OCI-LY3 (cell line): ENCODE measurements at regions not wholly inside any gene's neighbourhood (a gene's known extent, or its start where the extent isn't known, plus 50 kb on each side); places are given as distances from the start of the nearest gene placed in this dataset.

Experiments used
- H2AFZ ChIP-seq: fragments of 200-600, 300-600 bp; shearing (Covaris generic); 2 replicates; pipeline ENCODE4 v1.6.0; 2014; ENCODE audit warnings: antibody characterized with exemption, low read depth, low read length
- H3K27ac ChIP-seq: fragments of 200-600, 300-600 bp; sonication (generic); 2 replicates; pipeline ENCODE4 v1.5.1; 2014; ENCODE audit warnings: mild to moderate bottlenecking, low read length, moderate library complexity, mixed read lengths
- H3K27me3 ChIP-seq: fragments of 200-600, 300-600 bp; sonication (generic); 2 replicates; pipeline ENCODE4 v1.6.1; 2014; ENCODE audit warnings: low read depth, low read length, mixed read lengths
- H3K36me3 ChIP-seq: fragments of 200-600, 300-600 bp; sonication (generic); replicated peaks from 2 replicates; pipeline ENCODE3; 2014; ENCODE audit warnings: low read depth, low read length, mixed read lengths
- H3K4me1 ChIP-seq: fragments of 300-600, 200-600 bp; sonication (generic); 2 replicates; pipeline ENCODE4 v1.6.1; 2014; ENCODE audit warnings: low read length, mixed read lengths
- H3K4me2 ChIP-seq: fragments of 200-600, 300-600 bp; sonication (generic); 2 replicates; pipeline ENCODE4 v1.6.1; 2014; ENCODE audit warnings: low read length, mixed read lengths
- H3K4me3 ChIP-seq: fragments of 300-600, 200-600 bp; sonication (generic); 2 replicates; pipeline ENCODE4 v1.5.1; 2014; ENCODE audit warnings: antibody characterized with exemption, mild to moderate bottlenecking, low read length, moderate library complexity
- H3K79me2 ChIP-seq: fragments of 300-600, 200-600 bp; shearing (Covaris generic); 2 replicates; pipeline ENCODE4 v1.6.1; 2014; ENCODE audit warnings: mild to moderate bottlenecking, low read length, mixed read lengths
- H3K9ac ChIP-seq: fragments of 300-600, 200-600 bp; shearing (Covaris generic); 2 replicates; pipeline ENCODE4 v1.6.0; 2014; ENCODE audit warnings: mild to moderate bottlenecking, low read length, moderate library complexity
- H3K9me3 ChIP-seq: fragments of 200-600, 300-600 bp; shearing (Covaris generic); 2 replicates; pipeline ENCODE4 v1.6.1; 2014; ENCODE audit warnings: low read length, mixed read lengths; ENCODE audit not compliant: insufficient read depth
- H4K20me1 ChIP-seq: fragments of 200-600, 300-600 bp; sonication (generic); 2 replicates; pipeline ENCODE4 v1.6.1; 2016; ENCODE audit warnings: low read length, mixed read lengths; ENCODE audit not compliant: insufficient read depth
- EZH2phosphoT487 ChIP-seq: fragments of 200-600 bp; shearing (Covaris generic); IDR thresholded peaks from 2 replicates; pipeline ENCODE4 v1.6.1; 2018; ENCODE audit warnings: antibody characterized with exemption, mixed run types, low read depth
- TF ChIP-seq, protein P1 (sequence below): fragments of 200-600, 300-600 bp; sonication (generic); IDR thresholded peaks from 2 replicates; pipeline ENCODE4 v1.5.1; 2014; ENCODE audit warnings: antibody characterized with exemption, low read length, low read depth

GRCh38 chr11:86869966-86870570, 69.7 kb downstream of the PRSS23 start:
- peak overlapping the region; percentile 35 for H3K4me2 ChIP-seq
- no peaks in the 10 kb centered on the region for H3K36me3 ChIP-seq
- H4K20me1 ChIP-seq = no peaks in the 10 kb centered on the region
- no peaks in the 10 kb centered on the region for H3K79me2 ChIP-seq
- H2AFZ ChIP-seq = 0 out of 2 replicates have a peak overlapping the region, but pooled peaks have one; percentile 17
- peak overlapping the region; percentile 11; the same call in 1 of the 2 replicates for H3K4me3 ChIP-seq
- no peak overlapping the region for H3K27ac ChIP-seq
- no peaks in the 10 kb centered on the region for H3K9me3 ChIP-seq
- peaks cover 5% of the 10 kb centered on the region; the same call in 1 of the 2 replicates for H3K27me3 ChIP-seq
- H3K9ac ChIP-seq = no peak overlapping the region
- TF ChIP-seq, protein P1, sequence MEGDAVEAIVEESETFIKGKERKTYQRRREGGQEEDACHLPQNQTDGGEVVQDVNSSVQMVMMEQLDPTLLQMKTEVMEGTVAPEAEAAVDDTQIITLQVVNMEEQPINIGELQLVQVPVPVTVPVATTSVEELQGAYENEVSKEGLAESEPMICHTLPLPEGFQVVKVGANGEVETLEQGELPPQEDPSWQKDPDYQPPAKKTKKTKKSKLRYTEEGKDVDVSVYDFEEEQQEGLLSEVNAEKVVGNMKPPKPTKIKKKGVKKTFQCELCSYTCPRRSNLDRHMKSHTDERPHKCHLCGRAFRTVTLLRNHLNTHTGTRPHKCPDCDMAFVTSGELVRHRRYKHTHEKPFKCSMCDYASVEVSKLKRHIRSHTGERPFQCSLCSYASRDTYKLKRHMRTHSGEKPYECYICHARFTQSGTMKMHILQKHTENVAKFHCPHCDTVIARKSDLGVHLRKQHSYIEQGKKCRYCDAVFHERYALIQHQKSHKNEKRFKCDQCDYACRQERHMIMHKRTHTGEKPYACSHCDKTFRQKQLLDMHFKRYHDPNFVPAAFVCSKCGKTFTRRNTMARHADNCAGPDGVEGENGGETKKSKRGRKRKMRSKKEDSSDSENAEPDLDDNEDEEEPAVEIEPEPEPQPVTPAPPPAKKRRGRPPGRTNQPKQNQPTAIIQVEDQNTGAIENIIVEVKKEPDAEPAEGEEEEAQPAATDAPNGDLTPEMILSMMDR = peak; percentile 94
- no peak for TF ChIP-seq EZH2phosphoT487
- no peaks in the 10 kb centered on the region for H3K4me1 ChIP-seq

GRCh38 chr11:86873573-86874083, 73.3 kb downstream of the PRSS23 start:
- H3K9me3 ChIP-seq = no peaks in the 10 kb centered on the region
- H3K27me3 ChIP-seq = peaks cover 5% of the 10 kb centered on the region; the same call in 1 of the 2 replicates
- H3K27ac ChIP-seq = no peak overlapping the region
- no peaks in the 10 kb centered on the region for H3K36me3 ChIP-seq
- TF ChIP-seq, protein P1 = no peak
- TF ChIP-seq EZH2phosphoT487 = no peak
- H2AFZ ChIP-seq = no peak overlapping the region
- H3K4me3 ChIP-seq = no peak overlapping the region
- peaks cover 11% of the 10 kb centered on the region for H3K4me1 ChIP-seq
- no peaks in the 10 kb centered on the region for H3K79me2 ChIP-seq
- no peak overlapping the region for H3K4me2 ChIP-seq
- no peaks in the 10 kb centered on the region for H4K20me1 ChIP-seq
- no peak overlapping the region for H3K9ac ChIP-seq

GRCh38 chr11:86874304-86875056, 74.1 kb downstream of the PRSS23 start:
- Histone ChIP-seq H3K9me3 (no peaks in the 10 kb centered on the region), H3K4me1 (peaks cover 11% of the 10 kb centered on the region), H2AFZ (no peak overlapping the region), H3K27me3 (peaks cover 5% of the 10 kb centered on the region; the same call in 1 of the 2 replicates), H3K27ac (no peak overlapping the region), H3K4me2 (no peak overlapping the region), H3K79me2 (no peaks in the 10 kb centered on the region), H3K4me3 (no peak overlapping the region), H3K9ac (no peak overlapping the region), H3K36me3 (no peaks in the 10 kb centered on the region), H4K20me1 (no peaks in the 10 kb centered on the region)
- no peak for TF ChIP-seq EZH2phosphoT487
- TF ChIP-seq, protein P1 = no peak

GRCh38 chr11:86876716-86877234, 76.4 kb downstream of the PRSS23 start:
- TF ChIP-seq EZH2phosphoT487 = no peak
- TF ChIP-seq, protein P1 = no peak
- Histone ChIP-seq H3K4me3 (no peak overlapping the region), H3K79me2 (no peaks in the 10 kb centered on the region), H4K20me1 (no peaks in the 10 kb centered on the region), H3K4me1 (peaks cover 11% of the 10 kb centered on the region), H3K27ac (no peak overlapping the region), H2AFZ (no peak overlapping the region), H3K9me3 (no peaks in the 10 kb centered on the region), H3K4me2 (peak overlapping the region; percentile 13; the same call in 1 of the 2 replicates), H3K36me3 (no peaks in the 10 kb centered on the region), H3K9ac (no peak overlapping the region), H3K27me3 (peaks cover 5% of the 10 kb centered on the region; the same call in 1 of the 2 replicates)
